GM21381 (cell line): ENCODE measurements at regions not wholly inside any gene's neighbourhood (a gene's known extent, or its start where the extent isn't known, plus 50 kb on each side); places are given as distances from the start of the nearest gene placed in this dataset.

Experiments
- ATAC-seq: cut with Tn5 transposase; IDR thresholded peaks from one replicate; pipeline ENCODE4 v1.9.1; 2021; ENCODE audit warnings: mild to moderate bottlenecking, moderate library complexity; ENCODE audit not compliant: unreplicated experiment

- peak; percentile 97 for ATAC-seq
These were observed 64.5 kb upstream of the WDR1 start for GRCh38 chr4:10180927-10181744.

GRCh38 chr4:10180603-10180926 lies 64.0 kb upstream of the WDR1 start:
- no peak for ATAC-seq

- ATAC-seq, result no peak
These were observed 63.5 kb upstream of the WDR1 start for GRCh38 chr4:10179957-10180602.

- ATAC-seq, result no peak
These were observed 62.2 kb upstream of the WDR1 start for GRCh38 chr4:10178763-10179162.

- ATAC-seq, result no peak
These were observed 59.0 kb upstream of the WDR1 start for GRCh38 chr4:10175626-10176025.

GRCh38 chr4:10173754-10174749 lies 57.5 kb upstream of the WDR1 start:
- no peak for ATAC-seq

- ATAC-seq, result no peak
These were observed 56.6 kb upstream of the WDR1 start for GRCh38 chr4:10173037-10173753.

GRCh38 chr4:10172278-10172921 lies 55.8 kb upstream of the WDR1 start:
- ATAC-seq, result no peak

GRCh38 chr4:10171055-10171454 lies 54.5 kb upstream of the WDR1 start:
- no peak for ATAC-seq

- no peak for ATAC-seq
These were observed 53.3 kb upstream of the WDR1 start for GRCh38 chr4:10169839-10170387.

GRCh38 chr4:10168151-10168550 lies 51.6 kb upstream of the WDR1 start:
- no peak for ATAC-seq

GRCh38 chr4:10167201-10167600 lies 50.6 kb upstream of the WDR1 start:
- ATAC-seq, result no peak
